Endodermal cell (in vitro differentiated cells): ENCODE measurements at regions not wholly inside any gene's neighbourhood (a gene's known extent, or its start where the extent isn't known, plus 50 kb on each side); places are given as distances from the start of the nearest gene placed in this dataset.

ENCODE experiments used
- DNase-seq: peaks from one replicate; pipeline ENCODE4 v3.0.0-alpha.2; 2017
- H3K27ac ChIP-seq: 2 replicates; pipeline ENCODE4 v1.5.1; 2013; ENCODE audit warnings: mild to moderate bottlenecking, low read depth, low read length, moderate library complexity
- H3K27me3 ChIP-seq: 2 replicates; pipeline ENCODE4 v1.6.1; 2013; ENCODE audit warnings: mild to moderate bottlenecking, low read length, moderate library complexity; ENCODE audit not compliant: insufficient read depth, control insufficient read depth, poor library complexity, severe bottlenecking
- H3K36me3 ChIP-seq: 2 replicates; pipeline ENCODE4 v1.7.0; 2013; ENCODE audit warnings: mild to moderate bottlenecking, low read length, moderate library complexity; ENCODE audit not compliant: control insufficient read depth, insufficient read depth
- H3K4me1 ChIP-seq: one replicate; pipeline ENCODE4 v1.7.0; 2013; ENCODE audit warnings: low read length; ENCODE audit not compliant: control insufficient read depth, insufficient read depth
- H3K4me3 ChIP-seq: 2 replicates; pipeline ENCODE4 v1.5.1; 2013; ENCODE audit warnings: mild to moderate bottlenecking, low read length, moderate library complexity
- H3K9ac ChIP-seq: 2 replicates; pipeline ENCODE4 v1.6.1; 2013; ENCODE audit warnings: mild to moderate bottlenecking, low read length, moderate library complexity; ENCODE audit not compliant: poor library complexity, severe bottlenecking; ENCODE audit errors: extremely low read depth
- H3K9me3 ChIP-seq: 2 replicates; pipeline ENCODE4 v1.6.1; 2013; ENCODE audit warnings: mild to moderate bottlenecking, low read length, moderate library complexity; ENCODE audit not compliant: control insufficient read depth
- H3K27ac Mint-ChIP-seq: 2 replicates; pipeline ENCODE4 v1.8.0; 2020; ENCODE audit warnings: mixed read lengths
- H3K27me3 Mint-ChIP-seq: 2 replicates; pipeline ENCODE4 v1.8.0; 2021; ENCODE audit warnings: mild to moderate bottlenecking, mixed read lengths; ENCODE audit not compliant: insufficient read depth
- H3K36me3 Mint-ChIP-seq: 2 replicates; pipeline ENCODE4 v1.8.0; 2020; ENCODE audit warnings: low read depth, mixed read lengths
- H3K4me1 Mint-ChIP-seq: 2 replicates; pipeline ENCODE4 v1.8.0; 2020; ENCODE audit warnings: mixed read lengths
- H3K4me3 Mint-ChIP-seq: 2 replicates; pipeline ENCODE4 v1.8.0; 2020; ENCODE audit warnings: mild to moderate bottlenecking, moderate library complexity, mixed read lengths
- H3K9me3 Mint-ChIP-seq: 2 replicates; pipeline ENCODE4 v1.8.0; 2020; ENCODE audit warnings: mild to moderate bottlenecking, mixed read lengths
- CTCF ChIP-seq: fragments of 200-600 bp; sonication (generic); conservative IDR thresholded peaks from 2 replicates; pipeline ENCODE4 v1.5.0; 2021; ENCODE audit warnings: antibody characterized with exemption, mild to moderate bottlenecking
- WGBS, 2 experiments: methylation state at CpG; one replicate each; pipeline versions ENCODE4 v1.1.5 to v1.1.7; 2013; ENCODE audit warnings: missing lambda C conversion rate in 2 of 2, mixed read lengths in 1 of 2; ENCODE audit not compliant: insufficient coverage in 1 of 2, insufficient read length in 1 of 2; 5-methylcytosine and 5-hydroxymethylcytosine counted together

- H3K36me3 Mint-ChIP-seq: no peaks in the 10 kb centered on the region
- H3K4me3 ChIP-seq: no peak overlapping the region
- no peak overlapping the region for H3K27ac Mint-ChIP-seq
- no peaks in the 10 kb centered on the region for H3K4me1 ChIP-seq
- DNase-seq: no peak
- no peaks in the 10 kb centered on the region for H3K27me3 ChIP-seq
- no peak for TF ChIP-seq CTCF
- H3K9me3 ChIP-seq: no peaks in the 10 kb centered on the region
- no peaks in the 10 kb centered on the region for H3K27me3 Mint-ChIP-seq
- H3K9ac ChIP-seq: no peak overlapping the region
- H3K36me3 ChIP-seq: no peaks in the 10 kb centered on the region
- H3K4me3 Mint-ChIP-seq: no peak overlapping the region
- H3K27ac ChIP-seq: no peak overlapping the region
- peaks cover 5% of the 10 kb centered on the region for H3K9me3 Mint-ChIP-seq
- no peaks in the 10 kb centered on the region for H3K4me1 Mint-ChIP-seq
- WGBS, 2 experiments: 90 to 100% methylated on average over 1 of the region's 1 CpG
Measured at GRCh38 chr6:126664271-126664670, 324.4 kb downstream of the CENPW start.

GRCh38 chr6:126665551-126665950 is 325.6 kb downstream of the CENPW start:
- Histone ChIP-seq H3K4me3 (no peak overlapping the region), H3K9me3 (no peaks in the 10 kb centered on the region), H3K9ac (no peak overlapping the region), H3K27ac (no peak overlapping the region), H3K36me3 (no peaks in the 10 kb centered on the region), H3K4me1 (no peaks in the 10 kb centered on the region), H3K27me3 (no peaks in the 10 kb centered on the region)
- DNase-seq: no peak
- H3K4me1 Mint-ChIP-seq: no peaks in the 10 kb centered on the region
- H3K4me3 Mint-ChIP-seq: no peak overlapping the region
- TF ChIP-seq CTCF: no peak
- H3K9me3 Mint-ChIP-seq: peaks cover 5% of the 10 kb centered on the region
- 83 to 92% methylated on average over 1 to 3 of the region's 3 CpGs for WGBS, 2 experiments
- H3K36me3 Mint-ChIP-seq: no peaks in the 10 kb centered on the region
- H3K27me3 Mint-ChIP-seq: no peaks in the 10 kb centered on the region
- H3K27ac Mint-ChIP-seq: no peak overlapping the region

GRCh38 chr6:126667071-126667470 is 327.2 kb downstream of the CENPW start:
- TF ChIP-seq CTCF: no peak
- DNase-seq: no peak
- 92 to 100% methylated on average over 1 to 3 of the region's 3 CpGs for WGBS, 2 experiments
- H3K27ac ChIP-seq: no peak overlapping the region
- no peak overlapping the region for H3K4me3 ChIP-seq
- no peaks in the 10 kb centered on the region for H3K27me3 ChIP-seq
- H3K27ac Mint-ChIP-seq: no peak overlapping the region
- H3K9ac ChIP-seq: no peak overlapping the region
- no peaks in the 10 kb centered on the region for H3K27me3 Mint-ChIP-seq
- no peaks in the 10 kb centered on the region for H3K4me1 Mint-ChIP-seq
- H3K36me3 Mint-ChIP-seq: no peaks in the 10 kb centered on the region
- no peak overlapping the region for H3K4me3 Mint-ChIP-seq
- H3K9me3 ChIP-seq: no peaks in the 10 kb centered on the region
- no peaks in the 10 kb centered on the region for H3K36me3 ChIP-seq
- H3K4me1 ChIP-seq: no peaks in the 10 kb centered on the region
- peaks cover 10% of the 10 kb centered on the region for H3K9me3 Mint-ChIP-seq
